GM19035 (cell line): ENCODE measurements at regions not wholly inside any gene's neighbourhood (a gene's known extent, or its start where the extent isn't known, plus 50 kb on each side); places are given as distances from the start of the nearest gene placed in this dataset.
"Not testable (repeated sequence)": the region's sequence is repeated elsewhere in the genome, so short reads cannot be mapped to it uniquely, and the experiment has no call there.

ENCODE experiments used
- ATAC-seq: cut with Tn5 transposase; IDR thresholded peaks from one replicate; pipeline ENCODE4 v1.9.1; 2021; ENCODE audit not compliant: unreplicated experiment

DNA sequence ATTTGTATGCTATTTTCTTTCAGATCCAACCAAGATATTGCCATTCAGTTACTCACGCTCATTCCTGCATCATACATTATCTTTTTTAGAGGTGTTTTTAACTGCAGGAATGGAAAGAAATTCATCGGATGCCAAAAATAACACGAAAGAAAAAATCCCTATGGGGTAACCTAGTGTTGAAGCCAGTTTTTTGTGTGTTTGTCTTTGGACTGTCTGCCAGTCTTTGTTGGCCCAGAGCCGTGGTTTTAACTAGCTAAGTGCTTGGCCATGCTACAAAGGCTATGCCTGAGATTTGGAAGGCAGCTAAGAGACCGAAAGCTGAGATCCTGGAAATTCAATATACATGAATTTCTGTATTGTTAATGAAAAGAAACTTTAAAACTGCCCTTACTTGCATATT, 309.8 kb upstream of the CNTN5 start:
- ATAC-seq: no peak

GRCh38 chr11:98720951-98721350, 299.8 kb upstream of the CNTN5 start:
- ATAC-seq: no peak

DNA sequence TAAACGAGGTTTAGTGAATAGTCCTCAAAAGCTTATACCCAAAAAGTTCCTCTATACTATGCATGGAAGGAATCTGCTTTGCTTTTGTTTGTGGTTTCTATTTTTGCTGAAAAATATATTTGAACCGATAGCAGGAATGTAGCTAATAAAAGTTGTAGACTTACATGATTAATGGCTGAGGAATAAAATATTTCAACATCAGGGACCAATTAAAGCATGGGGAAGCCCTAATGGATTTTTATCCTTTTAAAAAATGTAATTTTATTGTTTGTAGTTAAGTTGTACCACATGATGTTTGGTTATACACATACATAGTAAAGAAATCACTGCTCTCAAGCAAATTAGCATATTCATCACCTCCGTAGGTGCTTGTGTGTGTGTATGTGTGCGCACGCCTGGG, 295.3 kb upstream of the CNTN5 start:
- ATAC-seq: no peak

DNA sequence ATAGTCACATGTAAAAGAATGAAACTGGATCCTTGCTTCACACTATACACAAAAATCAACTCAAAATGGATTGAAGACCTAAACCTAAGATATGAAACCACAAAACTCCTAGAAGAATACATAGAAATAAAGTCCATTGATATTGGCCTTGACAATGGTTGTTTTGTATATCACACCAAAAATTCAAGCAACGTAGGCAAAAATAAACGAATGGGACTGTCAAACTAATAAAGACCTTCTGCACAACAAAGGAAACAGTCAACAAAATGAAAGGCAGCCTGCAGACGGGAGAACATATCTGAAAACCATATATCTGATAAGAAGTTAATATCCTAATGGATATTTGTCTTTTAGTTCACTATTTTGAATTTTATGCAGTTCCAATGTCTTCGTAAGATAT, 292.3 kb upstream of the CNTN5 start:
- no peak for ATAC-seq

DNA sequence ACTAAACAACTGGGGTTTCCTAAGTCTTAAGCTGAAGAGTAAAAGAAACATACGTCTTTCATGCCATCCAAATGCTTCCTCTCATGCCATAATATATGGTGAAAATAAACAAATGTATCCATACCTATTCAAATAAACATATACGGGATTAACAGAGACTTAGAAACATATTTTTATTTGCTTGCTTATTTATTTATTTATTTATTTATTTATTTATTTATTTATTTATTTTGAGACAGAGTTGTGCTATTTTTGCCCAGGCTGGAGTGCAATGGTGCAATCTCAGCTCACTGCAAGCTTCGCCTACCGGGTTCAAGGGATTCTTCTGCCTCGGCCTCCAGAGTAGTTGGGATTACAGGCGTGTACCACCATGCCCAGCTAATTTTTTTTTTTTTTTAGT, 291.6 kb upstream of the CNTN5 start:
- no peak for ATAC-seq

GRCh38 chr11:98732947-98733346, 287.8 kb upstream of the CNTN5 start:
- no peak for ATAC-seq

GRCh38 chr11:98733378-98733777, 287.4 kb upstream of the CNTN5 start:
- not testable (repeated sequence) for ATAC-seq

GRCh38 chr11:98734686-98735085, 286.1 kb upstream of the CNTN5 start:
- no peak for ATAC-seq

DNA sequence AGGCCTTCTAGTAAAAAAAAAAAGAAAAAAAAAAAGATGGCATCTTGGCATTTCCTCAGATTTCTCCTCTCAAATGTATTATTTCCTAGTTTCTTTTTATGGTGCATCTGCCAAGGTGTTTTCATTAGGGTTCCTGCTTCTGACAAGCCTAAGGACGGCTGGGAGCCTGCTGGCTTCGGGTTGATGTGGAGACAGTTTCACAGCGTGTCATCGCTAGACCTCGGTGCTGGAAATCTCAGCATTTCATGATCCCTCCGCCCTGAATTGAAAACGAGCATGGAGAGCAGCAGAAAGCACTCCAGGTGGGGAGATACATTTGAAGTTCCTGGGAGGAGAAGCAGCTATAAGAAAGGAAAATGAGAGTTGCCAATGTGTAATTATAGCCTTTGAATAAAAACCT, 283.9 kb upstream of the CNTN5 start:
- no peak for ATAC-seq

DNA sequence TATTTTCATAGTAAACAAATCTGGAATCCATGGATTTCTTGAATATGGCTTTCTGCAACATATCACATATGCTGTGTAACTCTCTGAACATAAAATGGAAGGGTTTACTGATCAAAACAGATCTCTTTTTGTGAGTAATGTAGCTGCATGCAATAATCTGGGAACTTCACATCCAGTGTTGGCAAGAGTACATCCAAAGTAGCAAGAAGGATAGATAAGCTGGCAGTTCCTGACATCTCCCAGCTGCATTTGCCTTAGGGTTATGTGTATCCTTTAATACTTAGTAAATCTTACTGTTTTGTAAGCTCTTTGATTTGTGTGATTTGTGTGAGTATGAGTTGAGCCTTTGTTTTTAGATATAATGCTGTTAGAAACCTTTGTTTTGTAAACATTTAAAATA, 280.4 kb upstream of the CNTN5 start:
- no peak for ATAC-seq

- not testable (repeated sequence) for ATAC-seq
Measured at GRCh38 chr11:98763446-98763845, 257.3 kb upstream of the CNTN5 start.

GRCh38 chr11:98766903-98767302, 253.8 kb upstream of the CNTN5 start:
- ATAC-seq: no peak

DNA sequence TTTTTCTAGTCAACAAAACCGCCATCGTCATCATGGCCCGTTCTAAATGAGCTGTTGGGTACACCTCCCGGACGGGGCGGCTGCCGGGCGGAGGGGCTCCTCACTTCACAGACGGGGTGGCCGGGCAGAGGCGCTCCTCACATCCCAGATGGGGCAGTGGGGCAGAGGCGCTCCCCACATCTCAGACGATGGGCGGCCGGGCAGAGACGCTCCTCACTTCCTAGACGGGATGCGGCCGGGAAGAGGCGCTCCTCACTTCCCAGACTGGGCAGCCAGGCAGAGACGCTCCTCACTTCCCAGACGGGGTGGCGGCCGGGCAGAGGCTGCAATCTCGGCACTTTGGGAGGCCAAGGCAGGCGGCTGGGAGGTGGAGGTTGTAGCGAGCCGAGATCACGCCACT, 250.7 kb upstream of the CNTN5 start:
- not testable (repeated sequence) for ATAC-seq

DNA sequence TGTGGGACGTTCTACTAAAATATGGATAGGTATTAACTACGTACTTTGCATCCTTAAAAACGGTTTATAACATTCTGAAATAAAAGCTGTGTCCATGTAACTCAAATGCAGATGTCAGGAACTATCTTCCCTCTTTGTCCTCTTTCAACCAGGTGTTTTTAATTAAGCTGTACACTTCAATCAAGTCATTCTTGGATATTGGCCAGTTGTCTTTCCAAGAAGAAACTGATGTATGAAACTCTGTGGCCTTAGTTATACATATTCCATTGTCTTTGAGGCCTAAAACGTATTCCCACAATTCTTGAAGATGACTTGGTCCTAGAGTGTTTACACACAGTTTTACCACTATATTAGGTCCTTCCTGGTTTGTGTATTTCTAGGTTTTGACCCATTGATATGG, 249.0 kb upstream of the CNTN5 start:
- no peak for ATAC-seq

- ATAC-seq: no peak
Measured at GRCh38 chr11:98772893-98773292, 247.9 kb upstream of the CNTN5 start.

DNA sequence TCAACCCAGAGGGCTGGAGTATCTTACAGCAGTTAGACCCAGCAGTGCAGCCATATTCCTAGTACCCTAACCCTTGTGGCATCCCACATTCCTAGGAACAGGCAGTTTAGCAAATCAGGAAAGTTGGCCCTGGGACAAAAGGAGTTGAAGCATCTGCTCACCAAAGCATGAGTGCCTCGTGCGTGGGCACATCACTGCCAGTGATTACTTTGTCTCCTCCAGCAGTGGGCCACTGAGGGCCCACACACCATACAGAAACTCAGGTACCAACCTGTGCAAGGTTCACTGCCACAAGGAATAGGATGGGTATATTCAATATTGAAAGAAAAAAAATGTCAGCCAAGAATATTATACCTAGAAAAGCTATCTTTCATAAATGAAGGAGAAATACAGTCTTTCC, 227.5 kb upstream of the CNTN5 start:
- no peak for ATAC-seq

DNA sequence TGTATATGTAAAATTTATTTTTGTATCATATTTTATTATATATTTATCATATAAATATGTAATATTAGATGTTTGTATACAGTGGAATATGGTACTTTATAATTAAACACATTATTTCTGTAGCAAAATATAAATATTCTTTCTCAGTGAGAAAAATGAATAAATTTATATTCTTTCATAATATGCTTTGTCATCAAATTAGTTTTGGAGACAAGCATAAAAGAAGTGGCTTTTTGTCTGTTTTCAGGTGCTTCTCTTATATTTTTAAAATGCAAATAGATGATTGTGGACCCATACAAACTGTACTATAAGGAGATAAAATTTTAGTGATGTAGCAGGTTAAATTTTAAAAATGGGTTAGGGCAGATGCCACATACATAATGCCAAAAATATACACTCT, 222.4 kb upstream of the CNTN5 start:
- ATAC-seq: no peak

- no peak for ATAC-seq
Measured at GRCh38 chr11:98800696-98801095, 220.1 kb upstream of the CNTN5 start.

DNA sequence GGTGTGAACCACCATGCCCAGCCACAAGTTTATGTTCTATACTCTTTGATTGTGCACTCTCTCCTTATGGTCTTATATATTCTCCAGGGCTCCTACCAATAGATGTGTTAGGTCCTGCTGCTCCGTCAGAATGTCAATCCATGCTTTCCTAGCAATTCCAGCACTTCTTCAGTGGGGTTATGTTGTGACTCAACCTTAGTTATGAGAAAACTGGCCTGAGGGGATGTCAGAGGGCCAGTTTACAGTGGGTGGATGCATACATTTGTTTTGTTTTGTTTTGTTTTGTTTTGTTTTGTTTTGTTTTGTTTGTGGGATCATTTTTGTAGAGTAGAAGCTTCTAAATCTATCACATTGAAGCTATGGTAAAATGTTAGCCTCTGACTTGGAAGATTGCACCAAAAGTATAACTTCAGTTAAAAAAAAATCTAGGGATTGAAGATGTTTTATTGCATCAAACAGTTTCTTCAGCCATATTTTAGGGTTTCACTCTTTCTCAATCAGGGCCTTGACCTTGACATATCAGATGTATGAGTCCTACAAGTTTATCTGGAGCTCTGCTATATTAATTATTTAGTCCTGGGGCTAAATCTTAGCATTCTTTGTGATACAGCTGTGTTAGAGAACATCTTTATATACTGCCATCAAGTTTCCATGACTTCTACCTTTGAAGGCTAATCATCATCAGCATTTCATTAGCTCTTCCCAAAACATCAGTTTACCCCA, 191.6 kb upstream of the CNTN5 start:
- ATAC-seq: no peak

- ATAC-seq: no peak
Measured at GRCh38 chr11:98829971-98830370, 190.8 kb upstream of the CNTN5 start.

DNA sequence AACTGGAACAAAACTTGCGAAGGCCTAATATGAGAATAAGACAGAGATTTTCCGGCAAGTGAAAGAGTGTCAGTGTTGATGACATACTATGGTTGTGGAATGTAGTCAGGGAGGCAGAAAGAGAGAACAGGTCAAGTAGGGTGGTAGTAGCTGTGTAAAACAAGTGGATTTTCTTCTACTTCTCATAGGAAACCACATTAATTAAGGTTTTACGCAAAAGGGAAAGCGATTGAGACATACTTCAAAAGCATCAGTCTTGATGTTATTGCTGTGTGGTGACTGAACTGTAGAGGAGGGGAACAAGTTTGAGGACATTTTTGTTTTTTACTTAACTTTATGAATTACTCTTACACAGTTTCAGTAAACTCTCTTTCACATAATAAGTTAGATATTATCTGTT, 186.0 kb upstream of the CNTN5 start:
- ATAC-seq: no peak

DNA sequence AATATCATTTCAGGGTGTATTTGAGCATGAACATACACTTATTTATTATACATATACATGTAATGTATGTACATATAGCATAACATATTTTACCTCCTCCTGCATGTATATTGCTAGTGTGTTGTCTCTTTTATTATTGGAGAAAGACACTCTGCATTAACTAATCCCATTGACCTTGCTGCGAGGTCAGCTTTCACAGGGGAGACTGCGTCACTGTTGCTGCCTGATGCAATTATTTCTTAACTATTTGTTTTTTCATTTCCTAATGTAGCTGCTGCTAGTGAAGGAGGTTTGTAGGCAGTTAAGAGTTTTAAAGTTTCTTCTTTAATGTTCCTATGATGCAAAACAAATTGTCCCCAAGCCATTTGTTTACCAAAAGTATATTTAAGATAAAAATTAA, 185.4 kb upstream of the CNTN5 start:
- ATAC-seq: no peak

DNA sequence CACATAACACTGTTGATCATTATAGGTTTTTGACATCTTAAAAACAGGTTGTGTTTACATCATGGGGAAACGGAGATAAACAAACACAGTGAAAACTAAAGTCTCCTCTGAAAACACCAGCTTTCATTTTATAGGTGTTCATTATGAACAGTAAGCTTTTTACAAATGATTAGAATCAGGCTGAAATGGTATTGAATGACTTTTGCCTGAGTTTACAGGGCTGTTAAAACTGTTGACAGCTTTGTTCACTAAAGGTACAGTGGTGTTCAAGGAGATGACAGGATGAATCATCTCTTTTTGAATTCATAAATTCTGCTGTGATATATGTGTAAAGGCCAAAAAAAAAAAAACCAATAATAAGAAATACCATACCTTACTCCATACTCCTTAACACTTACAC, 184.6 kb upstream of the CNTN5 start:
- ATAC-seq: no peak
